ENCODE measurements at regions not wholly inside any gene's neighbourhood (a gene's known extent, or its start where the extent isn't known, plus 50 kb on each side); places are given as distances from the start of the nearest gene placed in this dataset.
"Not testable (repeated sequence)": the region's sequence is repeated elsewhere in the genome, so short reads cannot be mapped to it uniquely, and the experiment has no call there.

DNA sequence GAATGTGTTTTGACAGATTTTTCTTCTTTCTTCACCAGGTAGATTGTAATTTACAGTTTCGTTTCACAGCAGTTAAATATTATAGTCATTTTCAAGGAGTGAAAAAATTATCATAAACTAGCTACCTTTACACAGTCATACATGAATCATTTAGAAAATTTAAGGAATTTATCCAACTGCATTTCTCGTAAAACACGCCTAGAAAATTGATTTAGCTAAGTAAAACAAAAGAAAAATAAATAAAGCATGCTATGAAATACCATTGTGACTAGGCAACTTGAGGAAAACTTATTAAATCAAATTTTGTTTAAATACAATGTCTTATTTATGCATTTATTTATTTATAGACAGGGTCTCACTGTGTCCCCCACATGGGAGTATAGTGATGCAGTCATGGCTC, 109.9 kb upstream of the EMB start:
- H3K9me3 ChIP-seq (ENCODE audit: insufficient read depth, low read length) = no peaks in the 10 kb centered on the region
- no peak for DNase-seq (ENCODE audit: low read depth, low spot score)
- no peak overlapping the region for H3K4me3 ChIP-seq (ENCODE audit: insufficient read length, low read depth)
- TF ChIP-seq ZNF274 (IDR thresholded peaks at IDR 0.05; ENCODE audit: low read depth, low read length) = no peak
- TF ChIP-seq SUZ12 (IDR thresholded peaks at IDR 0.05; ENCODE audit: extremely low read depth, insufficient read depth, insufficient read length) = no peak
- no peak for TF ChIP-seq YY1 (IDR thresholded peaks at IDR 0.05; ENCODE audit: insufficient read depth, insufficient read length)
- no peak overlapping the region for H3K9ac ChIP-seq (ENCODE audit: insufficient read length, low read depth)
- H3K4me1 ChIP-seq (ENCODE audit: insufficient read depth, insufficient read length) = peaks cover 3% of the 10 kb centered on the region
- H3K36me3 ChIP-seq (ENCODE audit: insufficient read depth, insufficient read length, low read length) = no peaks in the 10 kb centered on the region
- no peaks in the 10 kb centered on the region for H3K27me3 ChIP-seq (ENCODE audit: insufficient read depth, insufficient read length)

GRCh38 chr5:50553560-50553984, 112.5 kb upstream of the EMB start:
- no peaks in the 10 kb centered on the region for H3K36me3 ChIP-seq (ENCODE audit: insufficient read depth, insufficient read length, low read length)

DNA sequence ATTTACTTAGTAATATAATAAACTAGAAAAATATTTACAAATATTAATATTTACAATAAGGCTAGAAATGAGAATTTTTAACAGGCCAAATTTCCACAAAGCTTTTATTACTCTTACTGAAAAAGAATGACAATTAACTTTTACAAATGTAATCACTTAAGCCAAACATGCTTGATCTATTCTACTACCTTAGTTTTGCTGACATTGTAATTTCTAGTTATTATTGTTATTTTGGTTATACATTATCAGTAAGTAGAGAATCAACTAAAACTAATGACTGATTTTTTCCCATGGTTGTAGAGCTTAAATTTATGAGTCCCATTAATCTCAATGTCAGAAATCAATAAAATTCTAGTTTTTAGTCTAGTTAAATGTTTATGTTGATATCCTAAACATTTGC, 107.8 kb upstream of the PARP8 start:
- not testable (repeated sequence) for H3K36me3 ChIP-seq (ENCODE audit: insufficient read depth, insufficient read length, low read length); H3K9me3 ChIP-seq (ENCODE audit: insufficient read depth, low read length); H3K4me3 ChIP-seq (ENCODE audit: insufficient read length, low read depth); H3K9ac ChIP-seq (ENCODE audit: insufficient read length, low read depth); DNase-seq (ENCODE audit: low read depth, low spot score); H3K4me1 ChIP-seq (ENCODE audit: insufficient read depth, insufficient read length); H3K27me3 ChIP-seq (ENCODE audit: insufficient read depth, insufficient read length)

More at GRCh38 chr5:50553560-50553984, 112.5 kb upstream of the EMB start:
- H3K4me1 ChIP-seq (ENCODE audit: insufficient read depth, insufficient read length) = peaks cover 3% of the 10 kb centered on the region
- H3K4me3 ChIP-seq (ENCODE audit: insufficient read length, low read depth) = no peak overlapping the region
- H3K9me3 ChIP-seq (ENCODE audit: insufficient read depth, low read length) = no peaks in the 10 kb centered on the region
- TF ChIP-seq ZNF274 (IDR thresholded peaks at IDR 0.05; ENCODE audit: low read depth, low read length) = no peak
- no peak for TF ChIP-seq YY1 (IDR thresholded peaks at IDR 0.05; ENCODE audit: insufficient read depth, insufficient read length)
- no peak for TF ChIP-seq SUZ12 (IDR thresholded peaks at IDR 0.05; ENCODE audit: extremely low read depth, insufficient read depth, insufficient read length)
- H3K27me3 ChIP-seq (ENCODE audit: insufficient read depth, insufficient read length) = no peaks in the 10 kb centered on the region
- no peak overlapping the region for H3K9ac ChIP-seq (ENCODE audit: insufficient read length, low read depth)
- no peak for DNase-seq (ENCODE audit: low read depth, low spot score)

GRCh38 chr5:50559955-50560354, 106.5 kb upstream of the PARP8 start:
- Histone ChIP-seq H3K36me3 (ENCODE audit: insufficient read depth, insufficient read length, low read length) (no peaks in the 10 kb centered on the region), H3K4me1 (ENCODE audit: insufficient read depth, insufficient read length) (no peaks in the 10 kb centered on the region), H3K4me3 (ENCODE audit: insufficient read length, low read depth) (no peak overlapping the region), H3K27me3 (ENCODE audit: insufficient read depth, insufficient read length) (no peaks in the 10 kb centered on the region), H3K9me3 (ENCODE audit: insufficient read depth, low read length) (no peaks in the 10 kb centered on the region), H3K9ac (ENCODE audit: insufficient read length, low read depth) (no peak overlapping the region)
- DNase-seq (ENCODE audit: low read depth, low spot score) = no peak
- no peak for TF ChIP-seq ZNF274 (IDR thresholded peaks at IDR 0.05; ENCODE audit: low read depth, low read length)
- TF ChIP-seq SUZ12 (IDR thresholded peaks at IDR 0.05; ENCODE audit: extremely low read depth, insufficient read depth, insufficient read length) = no peak
- no peak for TF ChIP-seq YY1 (IDR thresholded peaks at IDR 0.05; ENCODE audit: insufficient read depth, insufficient read length)

DNA sequence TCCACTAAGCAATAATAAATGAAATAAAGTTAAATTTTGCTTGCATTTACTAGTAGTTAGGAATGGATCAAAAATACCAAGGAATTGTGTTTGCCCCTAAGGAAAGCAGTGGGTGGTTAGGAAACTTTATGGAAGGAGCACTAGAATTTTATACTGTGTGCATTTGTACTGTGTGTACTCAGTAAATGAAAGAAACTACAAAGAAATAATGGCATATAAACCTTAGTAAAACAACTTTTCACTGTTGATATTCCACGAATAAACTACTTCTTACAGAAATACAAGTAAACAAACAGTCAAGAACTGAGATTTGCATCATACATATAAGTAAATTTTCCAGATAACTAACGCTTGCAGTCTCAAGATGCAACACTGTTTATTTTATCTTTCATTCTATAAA, 103.7 kb upstream of the PARP8 start:
- no peak for DNase-seq (ENCODE audit: low read depth, low spot score)
- Histone ChIP-seq H3K27me3 (ENCODE audit: insufficient read depth, insufficient read length) (no peaks in the 10 kb centered on the region), H3K9me3 (ENCODE audit: insufficient read depth, low read length) (no peaks in the 10 kb centered on the region), H3K36me3 (ENCODE audit: insufficient read depth, insufficient read length, low read length) (no peaks in the 10 kb centered on the region), H3K9ac (ENCODE audit: insufficient read length, low read depth) (no peak overlapping the region), H3K4me3 (ENCODE audit: insufficient read length, low read depth) (no peak overlapping the region), H3K4me1 (ENCODE audit: insufficient read depth, insufficient read length) (no peaks in the 10 kb centered on the region)
- TF ChIP-seq SUZ12 (IDR thresholded peaks at IDR 0.05; ENCODE audit: extremely low read depth, insufficient read depth, insufficient read length) (no peak), ZNF274 (IDR thresholded peaks at IDR 0.05; ENCODE audit: low read depth, low read length) (no peak), YY1 (IDR thresholded peaks at IDR 0.05; ENCODE audit: insufficient read depth, insufficient read length) (no peak)

- TF ChIP-seq ZNF274 (IDR thresholded peaks at IDR 0.05; ENCODE audit: low read depth, low read length) = no peak
- no peak for TF ChIP-seq YY1 (IDR thresholded peaks at IDR 0.05; ENCODE audit: insufficient read depth, insufficient read length)
- TF ChIP-seq SUZ12 (IDR thresholded peaks at IDR 0.05; ENCODE audit: extremely low read depth, insufficient read depth, insufficient read length) = no peak
- Histone ChIP-seq H3K4me1 (ENCODE audit: insufficient read depth, insufficient read length) (no peaks in the 10 kb centered on the region), H3K9ac (ENCODE audit: insufficient read length, low read depth) (no peak overlapping the region), H3K4me3 (ENCODE audit: insufficient read length, low read depth) (no peak overlapping the region), H3K27me3 (ENCODE audit: insufficient read depth, insufficient read length) (no peaks in the 10 kb centered on the region), H3K36me3 (ENCODE audit: insufficient read depth, insufficient read length, low read length) (no peaks in the 10 kb centered on the region), H3K9me3 (ENCODE audit: insufficient read depth, low read length) (no peaks in the 10 kb centered on the region)
- no peak for DNase-seq (ENCODE audit: low read depth, low spot score)
These were observed 102.4 kb upstream of the PARP8 start for GRCh38 chr5:50564079-50564478.

GRCh38 chr5:50564558-50564957, 101.9 kb upstream of the PARP8 start:
- Histone ChIP-seq H3K4me1 (ENCODE audit: insufficient read depth, insufficient read length) (no peaks in the 10 kb centered on the region), H3K4me3 (ENCODE audit: insufficient read length, low read depth) (no peak overlapping the region), H3K27me3 (ENCODE audit: insufficient read depth, insufficient read length) (no peaks in the 10 kb centered on the region), H3K36me3 (ENCODE audit: insufficient read depth, insufficient read length, low read length) (no peaks in the 10 kb centered on the region), H3K9ac (ENCODE audit: insufficient read length, low read depth) (no peak overlapping the region), H3K9me3 (ENCODE audit: insufficient read depth, low read length) (no peaks in the 10 kb centered on the region)
- no peak for TF ChIP-seq ZNF274 (IDR thresholded peaks at IDR 0.05; ENCODE audit: low read depth, low read length)
- TF ChIP-seq YY1 (IDR thresholded peaks at IDR 0.05; ENCODE audit: insufficient read depth, insufficient read length) = no peak
- no peak for TF ChIP-seq SUZ12 (IDR thresholded peaks at IDR 0.05; ENCODE audit: extremely low read depth, insufficient read depth, insufficient read length)
- no peak for DNase-seq (ENCODE audit: low read depth, low spot score)

GRCh38 chr5:50574121-50574520, 92.3 kb upstream of the PARP8 start:
- Histone ChIP-seq H3K4me3 (ENCODE audit: insufficient read length, low read depth) (no peak overlapping the region), H3K27me3 (ENCODE audit: insufficient read depth, insufficient read length) (no peaks in the 10 kb centered on the region)
- TF ChIP-seq SUZ12 (IDR thresholded peaks at IDR 0.05; ENCODE audit: extremely low read depth, insufficient read depth, insufficient read length) = no peak
- TF ChIP-seq YY1 (IDR thresholded peaks at IDR 0.05; ENCODE audit: insufficient read depth, insufficient read length) = no peak
- TF ChIP-seq ZNF274 (IDR thresholded peaks at IDR 0.05; ENCODE audit: low read depth, low read length) = no peak

More at GRCh38 chr5:50574121-50574520, 92.3 kb upstream of the PARP8 start:
- Histone ChIP-seq H3K36me3 (ENCODE audit: insufficient read depth, insufficient read length, low read length) (no peaks in the 10 kb centered on the region), H3K9ac (ENCODE audit: insufficient read length, low read depth) (no peak overlapping the region), H3K4me1 (ENCODE audit: insufficient read depth, insufficient read length) (no peaks in the 10 kb centered on the region), H3K9me3 (ENCODE audit: insufficient read depth, low read length) (no peaks in the 10 kb centered on the region)
- DNase-seq (ENCODE audit: low read depth, low spot score) = no peak

All from NT2/D1 (cell line).